C4-2B (cell line): ENCODE measurements at regions not wholly inside any gene's neighbourhood (a gene's known extent, or its start where the extent isn't known, plus 50 kb on each side); places are given as distances from the start of the nearest gene placed in this dataset.
A peak's percentile ranks its signal among the peaks of the same experiment; 100 is the strongest.
"Not testable (repeated sequence)": the region's sequence is repeated elsewhere in the genome, so short reads cannot be mapped to it uniquely, and the experiment has no call there.

Experiments
- H3K27ac ChIP-seq: fragments of 450-650 bp; 2 replicates; pipeline ENCODE4 v1.5.1; 2017
- ZFX ChIP-seq: fragments of 450-650 bp; IDR thresholded peaks from 2 replicates; pipeline ENCODE4 v1.6.1; 2017
- TF ChIP-seq, protein P1 (sequence below): fragments of 450-650 bp; conservative IDR thresholded peaks from 2 replicates; pipeline ENCODE4 v1.5.1; 2017; ENCODE audit warnings: mild to moderate bottlenecking

DNA sequence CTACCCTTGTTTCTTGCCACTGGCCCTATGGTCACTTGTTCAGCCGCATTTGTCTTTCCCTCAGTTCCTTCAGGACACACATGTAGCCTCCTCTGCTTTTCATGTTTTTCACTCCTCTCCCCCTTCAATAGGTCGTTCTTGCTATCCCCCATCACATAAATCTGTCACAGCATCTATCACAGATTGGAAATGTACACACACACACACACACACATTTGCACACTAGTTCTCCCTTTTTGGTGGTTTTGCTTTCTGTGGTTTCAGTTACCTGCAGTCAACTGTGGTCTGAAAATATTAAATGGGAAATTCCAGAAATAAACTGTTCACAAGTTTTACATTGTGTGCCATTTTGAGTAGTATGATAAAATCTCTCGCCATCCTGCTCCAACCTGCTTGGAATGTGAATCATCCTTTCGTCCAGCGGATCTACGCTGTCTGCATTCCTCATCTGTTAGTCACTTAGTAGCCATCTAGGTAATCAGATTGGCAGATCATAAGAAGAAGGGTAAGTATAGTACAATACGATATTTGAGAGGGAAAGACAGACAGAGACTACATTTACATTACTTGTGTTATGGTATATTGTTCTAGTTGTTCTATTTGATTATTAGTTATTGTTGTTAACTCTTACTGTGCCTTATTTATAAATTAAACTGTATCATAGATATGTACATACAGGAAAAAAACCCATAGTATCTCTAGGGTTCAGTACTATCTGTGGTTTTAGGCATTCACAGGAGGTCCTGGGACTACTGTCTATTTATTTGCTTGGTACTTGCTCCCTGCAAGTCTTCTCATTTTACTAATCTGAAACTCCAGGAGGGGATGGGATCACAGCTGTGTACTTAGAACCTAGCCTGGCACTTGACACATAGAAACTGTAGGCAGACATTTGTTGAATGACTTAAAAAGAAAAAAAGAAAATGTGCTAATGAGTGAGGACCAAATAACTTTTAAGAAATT is 86.1 kb upstream of the PNPT1 start:
- TF ChIP-seq ZFX, result no peak
- TF ChIP-seq, protein P1, sequence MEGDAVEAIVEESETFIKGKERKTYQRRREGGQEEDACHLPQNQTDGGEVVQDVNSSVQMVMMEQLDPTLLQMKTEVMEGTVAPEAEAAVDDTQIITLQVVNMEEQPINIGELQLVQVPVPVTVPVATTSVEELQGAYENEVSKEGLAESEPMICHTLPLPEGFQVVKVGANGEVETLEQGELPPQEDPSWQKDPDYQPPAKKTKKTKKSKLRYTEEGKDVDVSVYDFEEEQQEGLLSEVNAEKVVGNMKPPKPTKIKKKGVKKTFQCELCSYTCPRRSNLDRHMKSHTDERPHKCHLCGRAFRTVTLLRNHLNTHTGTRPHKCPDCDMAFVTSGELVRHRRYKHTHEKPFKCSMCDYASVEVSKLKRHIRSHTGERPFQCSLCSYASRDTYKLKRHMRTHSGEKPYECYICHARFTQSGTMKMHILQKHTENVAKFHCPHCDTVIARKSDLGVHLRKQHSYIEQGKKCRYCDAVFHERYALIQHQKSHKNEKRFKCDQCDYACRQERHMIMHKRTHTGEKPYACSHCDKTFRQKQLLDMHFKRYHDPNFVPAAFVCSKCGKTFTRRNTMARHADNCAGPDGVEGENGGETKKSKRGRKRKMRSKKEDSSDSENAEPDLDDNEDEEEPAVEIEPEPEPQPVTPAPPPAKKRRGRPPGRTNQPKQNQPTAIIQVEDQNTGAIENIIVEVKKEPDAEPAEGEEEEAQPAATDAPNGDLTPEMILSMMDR, result no peak
- H3K27ac ChIP-seq, result no peak overlapping the region

DNA sequence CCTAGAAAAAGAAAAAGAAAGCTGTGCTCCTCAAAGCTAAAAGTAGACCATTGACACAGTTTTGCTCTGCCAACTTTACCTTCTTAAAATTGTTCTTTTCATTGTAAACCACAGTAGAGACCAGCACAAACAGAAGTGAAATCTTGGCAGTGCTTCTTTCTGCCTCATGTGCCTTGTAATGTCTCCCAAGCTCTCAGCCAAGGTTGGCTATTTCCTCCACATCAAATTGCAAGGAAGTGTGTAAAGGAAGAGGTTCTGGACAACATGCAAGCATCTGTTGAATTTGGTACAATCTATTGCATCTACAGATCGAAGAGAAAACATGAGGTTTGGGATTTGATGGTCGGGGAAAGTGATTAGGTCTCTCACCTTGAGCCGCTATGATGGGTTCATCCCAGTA is 83.3 kb upstream of the PNPT1 start:
- TF ChIP-seq, protein P1, result no peak
- no peak for TF ChIP-seq ZFX
- H3K27ac ChIP-seq, result no peak overlapping the region

DNA sequence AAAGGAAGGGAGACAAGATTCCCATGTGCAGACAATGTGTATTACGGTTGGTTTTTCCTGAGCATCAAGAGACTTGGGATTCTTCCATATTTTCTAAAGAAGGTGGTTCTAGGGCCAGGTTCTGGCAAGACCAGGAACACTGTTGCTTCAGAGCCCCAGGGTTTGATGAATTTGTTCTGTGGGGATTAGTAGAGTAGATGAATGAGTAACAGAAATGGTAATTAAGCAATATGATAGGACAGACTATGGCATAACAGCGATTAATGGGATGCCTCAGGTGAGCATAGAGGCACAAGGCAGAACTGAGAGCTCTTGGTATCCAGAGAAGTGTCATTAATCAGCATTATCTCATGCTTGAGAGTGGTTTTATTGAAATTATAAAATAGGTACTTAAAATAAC is 82.8 kb upstream of the PNPT1 start:
- TF ChIP-seq ZFX, result no peak
- TF ChIP-seq, protein P1, result no peak
- no peak overlapping the region for H3K27ac ChIP-seq

DNA sequence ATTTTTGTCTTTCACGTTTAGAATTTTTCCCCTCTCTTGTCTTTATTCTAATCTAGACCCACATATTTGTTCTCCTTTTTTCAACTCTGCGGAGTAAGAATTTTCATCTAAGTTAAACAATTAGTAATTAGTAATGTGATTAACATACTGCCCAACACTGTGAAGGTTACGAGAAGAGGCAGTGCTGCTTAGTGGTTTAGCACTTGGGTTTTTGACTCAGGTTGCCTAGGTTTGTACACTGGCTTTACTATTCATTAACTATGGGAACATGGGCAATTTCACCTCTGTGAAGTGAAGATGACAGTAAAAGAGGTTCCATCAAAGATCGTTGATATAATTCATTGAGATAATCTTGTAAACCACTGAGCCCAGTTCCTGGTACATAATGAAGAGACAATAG is 82.2 kb upstream of the PNPT1 start:
- H3K27ac ChIP-seq, result no peak overlapping the region
- no peak for TF ChIP-seq ZFX
- TF ChIP-seq, protein P1, result no peak

DNA sequence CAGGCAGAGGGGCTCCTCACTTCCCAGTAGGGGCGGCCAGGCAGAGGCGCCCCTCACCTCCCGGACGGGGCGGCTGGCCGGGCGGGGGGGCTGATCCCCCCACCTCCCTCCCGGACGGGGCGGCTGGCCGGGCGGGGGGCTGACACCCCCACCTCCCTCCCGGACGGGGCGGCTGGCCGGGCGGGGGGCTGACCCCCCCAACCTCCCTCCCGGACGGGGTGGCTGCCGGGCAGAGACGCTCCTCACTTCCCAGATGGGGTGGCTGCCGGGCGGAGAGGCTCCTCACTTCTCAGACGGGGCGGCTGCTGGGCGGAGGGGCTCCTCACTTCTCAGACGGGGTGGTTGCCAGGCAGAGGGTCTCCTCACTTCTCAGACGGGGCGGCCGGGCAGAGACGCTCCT is 80.0 kb upstream of the PNPT1 start:
- not testable (repeated sequence) for H3K27ac ChIP-seq

DNA sequence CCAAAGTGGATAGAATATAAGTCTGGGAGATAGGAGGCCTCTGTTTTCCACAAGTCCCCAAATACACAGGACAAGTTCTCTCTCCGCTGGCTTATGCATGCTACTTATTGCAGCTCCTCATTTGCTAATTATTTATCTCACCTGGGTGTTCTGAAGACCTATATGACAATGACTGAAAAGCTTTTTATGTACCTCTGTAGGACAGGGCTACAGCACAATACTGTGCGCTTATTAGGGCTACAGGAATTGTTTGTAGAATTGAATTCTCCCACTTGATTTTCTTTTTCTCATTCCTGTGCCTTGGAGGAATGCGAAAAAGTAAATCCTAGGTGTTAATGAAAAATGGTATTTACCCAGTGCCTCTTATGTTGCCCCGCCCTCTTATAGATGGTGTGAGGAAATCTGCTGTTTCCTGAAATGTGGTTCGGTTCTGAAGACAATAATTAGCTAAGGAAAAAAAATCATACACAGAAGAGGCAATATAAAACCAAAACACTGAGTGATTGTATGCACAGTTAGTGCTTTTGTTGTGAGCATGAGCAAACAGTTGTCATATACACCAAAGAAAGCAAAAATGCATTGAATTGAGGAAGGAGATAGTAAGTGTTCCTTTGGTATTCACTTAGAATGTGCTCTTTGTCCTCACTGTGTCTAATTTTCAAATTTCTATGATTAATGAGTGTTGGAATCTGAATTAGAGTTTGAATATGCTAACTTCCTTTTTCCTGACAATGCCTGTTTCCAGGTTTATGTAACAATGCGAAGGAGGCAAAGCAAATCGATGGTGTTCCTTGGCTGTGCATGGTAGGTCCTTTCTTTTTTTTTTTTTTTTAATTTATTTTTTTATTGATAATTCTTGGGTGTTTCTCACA is 78.7 kb upstream of the PNPT1 start:
- TF ChIP-seq, protein P1, result no peak
- no peak for TF ChIP-seq ZFX
- H3K27ac ChIP-seq, result no peak overlapping the region

DNA sequence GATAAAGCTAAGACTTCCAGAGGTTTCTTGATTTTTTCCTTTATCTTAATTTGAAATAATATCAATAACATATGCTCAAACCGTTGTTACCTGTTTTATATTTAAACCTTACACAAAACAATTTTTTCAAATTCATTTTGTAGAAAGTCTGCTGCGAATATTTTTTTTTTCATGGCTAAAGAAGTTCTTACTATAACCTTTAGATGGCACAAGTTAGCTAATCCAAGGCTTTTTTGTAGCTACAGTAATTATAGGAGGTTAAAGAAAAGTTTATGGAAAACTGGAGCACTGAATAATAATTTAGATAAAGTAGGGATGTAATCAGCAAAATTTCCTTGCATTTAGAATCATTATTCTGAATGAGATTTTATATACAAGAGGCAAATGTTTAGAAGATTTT is 78.0 kb upstream of the PNPT1 start:
- no peak overlapping the region for H3K27ac ChIP-seq
- TF ChIP-seq, protein P1, result peak; percentile 72
- TF ChIP-seq ZFX, result no peak
